ENCODE measurements at regions not wholly inside any gene's neighbourhood (a gene's known extent, or its start where the extent isn't known, plus 50 kb on each side); places are given as distances from the start of the nearest gene placed in this dataset.

- H3K9me3 ChIP-seq = no peaks in the 10 kb centered on the region
- 80 to 83% methylated on average over 4 of the region's 4 CpGs for WGBS, 2 donors
- intact Hi-C loops (cut with DNase I) = no loop called here
- H3K27ac ChIP-seq = no peak overlapping the region
- DNase-seq = no peak
- H3K27me3 ChIP-seq = no peaks in the 10 kb centered on the region
- H3K36me3 ChIP-seq = no peaks in the 10 kb centered on the region
- TF ChIP-seq POLR2A (IDR thresholded peaks at IDR 0.05) = no peak
- no peaks in the 10 kb centered on the region for H3K4me1 ChIP-seq
- H3K4me3 ChIP-seq = no peak overlapping the region
Observed at GRCh38 chr2:7888876-7889275, 793.0 kb upstream of the ID2 start.

GRCh38 chr2:7891312-7891711 lies 790.5 kb upstream of the ID2 start:
- no peaks in the 10 kb centered on the region for H3K27me3 ChIP-seq
- TF ChIP-seq POLR2A (IDR thresholded peaks at IDR 0.05) = no peak
- TF ChIP-seq, protein P1, sequence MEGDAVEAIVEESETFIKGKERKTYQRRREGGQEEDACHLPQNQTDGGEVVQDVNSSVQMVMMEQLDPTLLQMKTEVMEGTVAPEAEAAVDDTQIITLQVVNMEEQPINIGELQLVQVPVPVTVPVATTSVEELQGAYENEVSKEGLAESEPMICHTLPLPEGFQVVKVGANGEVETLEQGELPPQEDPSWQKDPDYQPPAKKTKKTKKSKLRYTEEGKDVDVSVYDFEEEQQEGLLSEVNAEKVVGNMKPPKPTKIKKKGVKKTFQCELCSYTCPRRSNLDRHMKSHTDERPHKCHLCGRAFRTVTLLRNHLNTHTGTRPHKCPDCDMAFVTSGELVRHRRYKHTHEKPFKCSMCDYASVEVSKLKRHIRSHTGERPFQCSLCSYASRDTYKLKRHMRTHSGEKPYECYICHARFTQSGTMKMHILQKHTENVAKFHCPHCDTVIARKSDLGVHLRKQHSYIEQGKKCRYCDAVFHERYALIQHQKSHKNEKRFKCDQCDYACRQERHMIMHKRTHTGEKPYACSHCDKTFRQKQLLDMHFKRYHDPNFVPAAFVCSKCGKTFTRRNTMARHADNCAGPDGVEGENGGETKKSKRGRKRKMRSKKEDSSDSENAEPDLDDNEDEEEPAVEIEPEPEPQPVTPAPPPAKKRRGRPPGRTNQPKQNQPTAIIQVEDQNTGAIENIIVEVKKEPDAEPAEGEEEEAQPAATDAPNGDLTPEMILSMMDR (IDR thresholded peaks at IDR 0.05) = no peak
- no peak overlapping the region for H3K27ac ChIP-seq
- no peaks in the 10 kb centered on the region for H3K9me3 ChIP-seq
- H3K36me3 ChIP-seq = no peaks in the 10 kb centered on the region
- no peak for DNase-seq
- 74 to 88% methylated on average over 2 of the region's 2 CpGs for whole genome bisulfite sequencing, 2 donors
- H3K4me3 ChIP-seq = no peak overlapping the region
- intact Hi-C loops (cut with DNase I) = no loop called here
- no peaks in the 10 kb centered on the region for H3K4me1 ChIP-seq

DNA sequence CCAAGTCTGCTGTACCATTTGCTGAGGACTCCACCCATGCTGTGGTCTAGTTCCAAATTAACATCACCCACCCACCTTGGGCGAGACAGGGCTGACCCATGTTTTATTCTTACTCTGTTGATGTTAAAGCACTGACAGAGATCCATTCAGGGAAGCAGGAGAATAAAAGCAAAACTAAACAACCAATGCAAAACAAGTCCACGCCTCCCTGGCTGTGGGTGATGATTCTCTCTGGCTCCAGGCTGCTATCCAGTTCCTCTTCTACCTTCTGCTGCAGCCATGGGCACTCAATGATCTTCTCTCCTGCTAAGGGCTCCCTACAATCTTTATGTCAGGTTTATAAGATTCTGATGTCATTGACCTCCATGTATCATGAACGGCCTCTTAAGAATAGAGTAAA lies 786.6 kb upstream of the ID2 start:
- WGBS, 2 donors = 69 to 77% methylated on average over 3 of the region's 3 CpGs
- intact Hi-C loops (cut with DNase I) = no loop called here
- Histone ChIP-seq H3K4me3 (no peak overlapping the region), H3K36me3 (no peaks in the 10 kb centered on the region), H3K27me3 (peaks cover 0 to 11% (median 0%) of the 10 kb centered on the region in 4 donors), H3K4me1 (no peaks in the 10 kb centered on the region), H3K27ac (no peak overlapping the region), H3K9me3 (no peaks in the 10 kb centered on the region)
- no peak for DNase-seq
- TF ChIP-seq POLR2A (IDR thresholded peaks at IDR 0.05) = no peak
- TF ChIP-seq, protein P1 (IDR thresholded peaks at IDR 0.05) = no peak

DNA sequence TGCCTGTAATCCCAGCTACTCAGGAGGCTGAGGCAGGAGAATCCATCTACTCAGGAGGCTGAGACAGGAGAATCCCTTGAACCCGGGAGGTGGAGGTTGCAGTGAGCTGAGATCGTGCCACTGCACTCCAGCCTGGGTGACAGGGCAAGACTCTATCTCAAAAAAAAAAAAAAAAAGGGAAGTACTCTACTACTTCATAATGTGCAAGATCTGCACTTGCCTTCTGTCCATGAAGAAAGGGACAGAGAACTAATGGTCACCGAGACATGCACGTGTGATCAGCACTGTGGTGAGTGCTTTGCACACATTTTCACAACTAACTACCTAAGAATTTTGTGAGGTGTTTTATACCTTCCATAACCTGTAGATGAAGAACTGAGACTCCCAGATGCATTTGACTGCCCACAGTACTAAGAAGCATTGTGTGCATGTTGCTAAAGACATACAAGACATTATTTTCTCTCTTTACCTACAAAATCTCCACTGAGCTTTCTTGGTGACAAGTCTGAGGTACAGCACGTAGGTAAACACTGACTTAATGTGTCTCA lies 784.8 kb upstream of the ID2 start:
- intact Hi-C loops (cut with DNase I) = no loop called here
- no peak for DNase-seq
- H3K36me3 ChIP-seq = no peaks in the 10 kb centered on the region
- no peaks in the 10 kb centered on the region for H3K9me3 ChIP-seq
- TF ChIP-seq POLR2A (IDR thresholded peaks at IDR 0.05) = no peak
- TF ChIP-seq, protein P1 (IDR thresholded peaks at IDR 0.05) = no peak
- H3K4me1 ChIP-seq = no peaks in the 10 kb centered on the region
- H3K27me3 ChIP-seq = peaks cover 0 to 11% (median 0%) of the 10 kb centered on the region in 4 donors
- H3K27ac ChIP-seq = no peak overlapping the region
- 63 to 74% methylated on average over 4 to 5 of the region's 5 CpGs for WGBS, 2 donors
- no peak overlapping the region for H3K4me3 ChIP-seq

DNA sequence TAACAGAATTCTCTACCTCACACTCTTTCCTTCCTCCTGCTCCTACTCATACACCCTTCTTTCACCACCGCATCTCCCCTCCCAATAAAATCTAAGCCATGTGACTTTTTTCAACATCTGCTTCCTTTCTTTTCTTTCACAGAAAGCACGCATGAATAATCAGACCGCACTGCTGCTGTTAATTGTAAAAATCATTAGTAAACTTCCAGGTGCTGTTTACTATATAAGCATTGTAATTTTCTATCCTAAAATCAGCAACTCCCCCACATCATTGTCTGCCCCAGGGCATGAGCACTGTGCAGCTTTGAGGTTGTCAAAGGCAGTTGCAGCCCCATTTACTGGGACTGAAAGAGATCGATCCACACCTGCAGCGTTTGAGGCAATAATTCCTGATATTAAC lies 782.6 kb upstream of the ID2 start:
- no peaks in the 10 kb centered on the region for H3K4me1 ChIP-seq
- H3K36me3 ChIP-seq = no peaks in the 10 kb centered on the region
- no peaks in the 10 kb centered on the region for H3K9me3 ChIP-seq
- no peak for TF ChIP-seq POLR2A (IDR thresholded peaks at IDR 0.05)
- TF ChIP-seq, protein P1 (IDR thresholded peaks at IDR 0.05) = no peak
- no peak for DNase-seq
- H3K27ac ChIP-seq = no peak overlapping the region
- peaks cover 0 to 19% (median 0%) of the 10 kb centered on the region in 4 donors for H3K27me3 ChIP-seq
- no peak overlapping the region for H3K4me3 ChIP-seq
- 47 to 66% methylated on average over 5 of the region's 5 CpGs for WGBS, 2 donors
- intact Hi-C loops (cut with DNase I) = no loop called here

GRCh38 chr2:7899923-7900322 lies 781.9 kb upstream of the ID2 start:
- no peaks in the 10 kb centered on the region for H3K36me3 ChIP-seq
- no peaks in the 10 kb centered on the region for H3K9me3 ChIP-seq
- no peak for DNase-seq
- WGBS, 2 donors = 67 to 82% methylated on average over 1 of the region's 1 CpG
- no peaks in the 10 kb centered on the region for H3K4me1 ChIP-seq
- TF ChIP-seq POLR2A (IDR thresholded peaks at IDR 0.05) = no peak
- TF ChIP-seq, protein P1 (IDR thresholded peaks at IDR 0.05) = no peak
- peaks cover 0 to 26% (median 0%) of the 10 kb centered on the region in 4 donors for H3K27me3 ChIP-seq
- no peak overlapping the region for H3K27ac ChIP-seq
- intact Hi-C loops (cut with DNase I) = no loop called here
- no peak overlapping the region for H3K4me3 ChIP-seq
